IPS DF 6.9 (cell line): ENCODE measurements at regions not wholly inside any gene's neighbourhood (a gene's known extent, or its start where the extent isn't known, plus 50 kb on each side); places are given as distances from the start of the nearest gene placed in this dataset.
"Not testable (repeated sequence)": the region's sequence is repeated elsewhere in the genome, so short reads cannot be mapped to it uniquely, and the experiment has no call there.

ENCODE experiments used
- DNase-seq: peaks from one replicate; pipeline ENCODE4 v3.0.0-alpha.2; 2013; ENCODE audit warnings: low read depth, low spot score
- H3K27ac ChIP-seq: one replicate; pipeline ENCODE4 v1.5.1; 2013; ENCODE audit warnings: low read length, control low read depth
- H3K27me3 ChIP-seq: 2 replicates; pipeline ENCODE4 v1.6.1; 2013; ENCODE audit warnings: mild to moderate bottlenecking, low read length; ENCODE audit not compliant: control insufficient read depth, insufficient read depth
- H3K36me3 ChIP-seq: 2 replicates; pipeline ENCODE4 v1.6.1; 2013; ENCODE audit warnings: low read length; ENCODE audit not compliant: control insufficient read depth, insufficient read depth
- H3K4me1 ChIP-seq: 2 replicates; pipeline ENCODE4 v1.6.1; 2013; ENCODE audit warnings: low read length; ENCODE audit not compliant: control insufficient read depth, insufficient read depth
- H3K4me3 ChIP-seq: 2 replicates; pipeline ENCODE4 v1.5.1; 2013; ENCODE audit warnings: mild to moderate bottlenecking, low read length
- H3K9me3 ChIP-seq: 2 replicates; pipeline ENCODE4 v1.6.1; 2013; ENCODE audit warnings: low read length, inconsistent platforms; ENCODE audit not compliant: control insufficient read depth, insufficient read depth
- WGBS: extraction: QIAGEN DNeasy Blood & Tissue Kit; methylation state at CpG from one replicate; pipeline ENCODE4 v1.1.7; 2013; ENCODE audit warnings: mixed read lengths, missing lambda C conversion rate; ENCODE audit not compliant: insufficient read length, insufficient coverage; 5-methylcytosine and 5-hydroxymethylcytosine counted together

GRCh38 chr1:191026828-191027227 is 549.2 kb upstream of the BRINP3 start:
- H3K27me3 ChIP-seq = no peaks in the 10 kb centered on the region
- H3K9me3 ChIP-seq = no peaks in the 10 kb centered on the region
- H3K4me1 ChIP-seq = no peaks in the 10 kb centered on the region; the same call in 1 of the 2 replicates
- no peak for DNase-seq
- no peak overlapping the region for H3K4me3 ChIP-seq
- H3K36me3 ChIP-seq = no peaks in the 10 kb centered on the region
- WGBS = no CpG with 5 or more reads among the region's 5 CpGs
- no peak overlapping the region for H3K27ac ChIP-seq

DNA sequence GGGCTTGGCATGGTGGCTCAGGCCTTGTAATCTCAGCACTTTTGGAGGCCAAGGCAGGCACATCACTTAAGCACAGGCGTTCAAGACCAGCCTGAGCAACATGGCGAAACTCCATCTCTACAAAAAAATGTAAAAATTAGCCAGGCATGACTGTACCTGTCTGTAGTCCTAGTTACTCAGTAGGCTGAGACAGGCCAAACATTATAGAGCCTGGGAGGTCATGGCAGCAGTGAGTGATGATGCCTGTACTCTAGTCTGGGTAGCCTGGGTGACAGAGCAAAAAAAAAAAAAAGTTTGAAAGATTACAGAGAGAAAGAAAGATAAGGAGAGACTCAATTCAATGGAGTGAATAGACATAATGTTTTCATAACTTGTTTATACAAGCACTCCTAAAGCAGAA is 556.5 kb upstream of the BRINP3 start:
- Histone ChIP-seq H3K36me3 (no peaks in the 10 kb centered on the region), H3K4me1 (no peaks in the 10 kb centered on the region), H3K27me3 (no peaks in the 10 kb centered on the region), H3K27ac (no peak overlapping the region), H3K9me3 (no peaks in the 10 kb centered on the region), H3K4me3 (no peak overlapping the region)
- DNase-seq = no peak
- no CpG with 5 or more reads among the region's 2 CpGs for WGBS

DNA sequence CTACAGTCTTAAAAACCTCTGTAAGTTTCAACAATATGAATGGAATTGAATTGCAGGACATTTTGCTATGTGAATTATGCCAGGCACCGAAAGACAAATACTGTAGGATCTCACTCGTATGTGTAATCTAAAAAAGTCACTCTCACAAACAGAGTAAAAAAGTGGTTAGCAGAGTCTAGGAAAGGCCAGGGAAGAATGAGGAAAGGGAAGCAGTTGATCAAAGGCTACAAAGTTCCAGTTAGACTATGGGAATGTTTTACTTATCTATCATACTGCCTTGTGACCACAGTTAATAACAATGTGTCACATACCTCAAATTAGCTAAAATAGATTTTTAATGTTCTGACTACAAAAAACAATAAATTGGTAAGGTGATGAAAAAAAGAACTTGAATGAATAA is 565.4 kb upstream of the BRINP3 start:
- Histone ChIP-seq H3K27ac (no peak overlapping the region), H3K4me1 (no peaks in the 10 kb centered on the region), H3K4me3 (no peak overlapping the region), H3K27me3 (no peaks in the 10 kb centered on the region), H3K9me3 (no peaks in the 10 kb centered on the region), H3K36me3 (no peaks in the 10 kb centered on the region)
- DNase-seq = no peak
- WGBS = no CpG with 5 or more reads among the region's 2 CpGs

DNA sequence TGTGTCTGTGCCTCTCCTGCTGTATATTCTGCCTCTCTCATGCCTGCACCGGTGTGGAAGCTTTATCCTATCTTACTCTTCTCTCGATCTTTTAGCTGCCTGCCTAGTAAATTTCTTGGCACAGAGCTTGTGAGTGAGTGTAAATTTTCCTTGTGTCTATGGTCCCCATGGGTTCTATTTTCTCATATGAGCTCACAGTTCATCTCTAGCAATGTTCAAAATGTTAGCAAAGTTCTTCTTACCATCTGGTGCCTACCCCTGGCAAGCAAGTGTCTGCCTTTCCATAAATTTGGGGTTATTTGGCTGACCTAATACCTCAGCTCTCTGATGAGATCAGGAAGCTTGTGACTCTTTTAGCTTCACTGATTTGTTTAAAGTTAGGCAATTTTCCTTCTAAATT is 572.1 kb upstream of the BRINP3 start:
- Histone ChIP-seq H3K4me3 (no peak overlapping the region), H3K27me3 (no peaks in the 10 kb centered on the region), H3K4me1 (no peaks in the 10 kb centered on the region), H3K9me3 (no peaks in the 10 kb centered on the region), H3K36me3 (no peaks in the 10 kb centered on the region), H3K27ac (no peak overlapping the region)
- DNase-seq = no peak
- no CpG with 5 or more reads among the region's 2 CpGs for WGBS

DNA sequence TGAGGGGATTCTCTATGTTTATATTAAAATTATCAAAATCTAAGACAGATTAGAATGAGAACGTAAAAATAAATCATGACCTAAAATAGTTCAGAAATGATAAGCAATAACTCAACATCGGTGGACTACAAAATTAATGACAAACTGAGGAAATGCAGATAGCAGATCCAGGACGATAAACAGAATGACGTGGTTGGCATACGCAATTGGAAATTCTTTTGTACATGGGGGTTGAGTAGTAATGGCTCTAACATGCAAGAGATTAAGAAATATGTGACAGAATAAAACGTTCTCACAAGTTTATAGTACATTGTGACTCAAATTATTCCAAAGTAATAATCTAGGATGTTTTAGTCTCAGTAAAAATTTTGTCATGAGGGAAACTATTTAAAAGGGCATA is 575.2 kb upstream of the BRINP3 start:
- Histone ChIP-seq H3K4me1 (no peaks in the 10 kb centered on the region), H3K36me3 (no peaks in the 10 kb centered on the region), H3K27ac (no peak overlapping the region), H3K9me3 (no peaks in the 10 kb centered on the region), H3K4me3 (no peak overlapping the region), H3K27me3 (no peaks in the 10 kb centered on the region)
- DNase-seq = no peak
- whole genome bisulfite sequencing = no CpG with 5 or more reads among the region's 6 CpGs

GRCh38 chr1:191065346-191065745 is 587.7 kb upstream of the BRINP3 start:
- no CpG with 5 or more reads among the region's 3 CpGs for WGBS

DNA sequence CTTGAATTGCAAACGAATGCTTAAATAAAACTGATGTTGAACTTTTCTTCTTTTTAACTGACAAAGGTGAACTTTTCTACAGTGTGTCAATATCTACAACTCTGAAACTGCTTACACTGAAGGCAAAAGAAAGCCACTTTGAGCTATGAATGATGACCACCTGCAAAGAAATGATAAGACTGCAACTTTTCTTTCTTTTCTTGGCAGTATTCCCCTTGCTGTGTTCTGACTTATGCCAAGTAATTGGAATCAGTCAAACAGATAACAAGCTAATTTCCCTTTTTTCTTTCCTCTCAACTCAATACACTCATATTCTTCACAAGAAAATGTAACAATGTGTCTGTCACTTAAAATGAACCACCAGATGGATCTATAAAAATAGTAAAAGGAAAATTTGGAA is 588.1 kb upstream of the BRINP3 start:
- WGBS = no CpG with 5 or more reads among the region's 1 CpG
- Histone ChIP-seq H3K36me3 (no peaks in the 10 kb centered on the region), H3K27ac (no peak overlapping the region), H3K4me1 (no peaks in the 10 kb centered on the region), H3K9me3 (no peaks in the 10 kb centered on the region), H3K27me3 (no peaks in the 10 kb centered on the region), H3K4me3 (no peak overlapping the region)
- no peak for DNase-seq

More at GRCh38 chr1:191065346-191065745, 587.7 kb upstream of the BRINP3 start:
- Histone ChIP-seq H3K27ac (no peak overlapping the region), H3K36me3 (no peaks in the 10 kb centered on the region), H3K27me3 (no peaks in the 10 kb centered on the region), H3K4me3 (no peak overlapping the region), H3K4me1 (no peaks in the 10 kb centered on the region), H3K9me3 (no peaks in the 10 kb centered on the region)
- DNase-seq = no peak

DNA sequence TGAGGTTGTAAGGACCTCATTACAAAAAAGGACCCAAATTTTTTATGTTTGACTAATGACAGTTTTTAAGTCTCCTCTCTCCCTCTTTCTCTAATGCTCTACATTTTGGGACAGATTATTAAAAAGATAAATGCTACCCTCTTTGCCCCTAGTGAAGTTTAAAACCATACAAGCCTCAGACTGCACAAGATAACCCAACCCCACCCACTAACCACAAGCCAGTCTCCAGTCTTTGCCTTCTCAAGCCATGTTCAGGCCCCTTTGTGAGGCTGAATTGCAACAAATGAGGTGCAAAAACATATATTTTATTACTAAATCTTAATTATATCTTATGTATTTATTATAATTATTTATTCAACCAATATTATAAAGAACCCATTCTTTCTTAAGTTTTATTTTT is 597.2 kb upstream of the BRINP3 start:
- no peak overlapping the region for H3K27ac ChIP-seq
- H3K4me3 ChIP-seq = no peak overlapping the region
- H3K9me3 ChIP-seq = no peaks in the 10 kb centered on the region
- H3K4me1 ChIP-seq = no peaks in the 10 kb centered on the region
- no peaks in the 10 kb centered on the region for H3K27me3 ChIP-seq
- DNase-seq = no peak
- H3K36me3 ChIP-seq = no peaks in the 10 kb centered on the region

DNA sequence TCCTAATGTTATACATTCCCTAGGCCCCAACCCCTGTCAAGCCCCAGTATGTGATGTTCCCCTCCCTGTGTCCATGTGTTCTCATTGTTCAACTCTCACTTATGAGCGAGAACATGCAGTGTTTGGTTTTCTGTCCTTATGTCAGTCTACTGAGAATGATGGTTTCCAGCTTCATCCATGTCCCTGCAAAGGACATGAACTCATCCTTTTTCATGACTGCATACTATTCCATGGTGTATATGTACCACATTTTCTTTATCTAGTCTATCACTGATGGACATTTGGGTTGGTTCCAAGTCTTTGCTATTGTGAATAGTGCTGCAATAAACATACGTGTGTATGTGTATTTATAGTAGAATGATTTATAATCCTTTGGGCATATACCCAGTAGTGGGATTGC is 605.4 kb upstream of the BRINP3 start:
- H3K36me3 ChIP-seq, DNase-seq, H3K27me3 ChIP-seq, H3K4me1 ChIP-seq, H3K27ac ChIP-seq, H3K4me3 ChIP-seq, H3K9me3 ChIP-seq: not testable (repeated sequence)
- WGBS = no CpG with 5 or more reads among the region's 2 CpGs

DNA sequence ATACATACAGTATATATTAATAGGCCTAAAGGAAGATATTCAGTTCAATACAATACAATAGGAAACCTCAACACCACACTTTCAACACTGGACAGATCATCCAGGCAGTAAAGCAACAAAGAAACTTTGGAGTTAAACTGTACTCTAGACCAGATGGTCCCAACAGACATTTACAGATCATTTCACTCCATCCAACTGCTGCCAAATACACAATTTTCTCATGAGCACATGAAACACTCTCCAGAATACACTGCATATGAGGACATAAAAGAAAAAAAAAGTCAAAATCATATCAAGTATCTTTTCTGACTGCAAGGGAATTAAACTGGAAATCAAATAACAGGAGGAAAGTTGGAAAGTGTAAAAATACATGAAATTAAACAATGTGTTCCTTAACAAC is 607.5 kb upstream of the BRINP3 start:
- H3K27ac ChIP-seq = no peak overlapping the region
- no peaks in the 10 kb centered on the region for H3K4me1 ChIP-seq
- DNase-seq = no peak
- no peak overlapping the region for H3K4me3 ChIP-seq
- H3K9me3 ChIP-seq = no peaks in the 10 kb centered on the region
- H3K36me3 ChIP-seq = no peaks in the 10 kb centered on the region
- H3K27me3 ChIP-seq = no peaks in the 10 kb centered on the region

DNA sequence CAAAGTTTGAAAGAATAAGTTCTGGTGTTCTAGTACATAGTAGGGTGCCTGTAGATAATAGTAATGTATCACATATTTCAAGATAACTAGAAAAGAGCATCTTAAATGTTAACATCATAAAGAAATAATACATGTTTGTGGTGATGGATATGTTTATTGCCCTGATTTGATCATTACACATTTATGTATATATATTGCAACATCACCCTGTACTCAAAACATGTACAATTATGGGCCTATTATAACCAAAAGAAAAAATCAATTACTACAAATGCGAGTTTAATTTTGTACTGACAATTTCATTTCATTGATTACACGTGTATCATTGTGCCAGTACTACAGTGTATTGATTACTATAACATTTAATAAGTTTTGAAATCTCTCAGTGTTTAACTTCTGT is 609.2 kb upstream of the BRINP3 start:
- Histone ChIP-seq H3K4me1 (no peaks in the 10 kb centered on the region), H3K9me3 (no peaks in the 10 kb centered on the region), H3K4me3 (no peak overlapping the region), H3K27me3 (no peaks in the 10 kb centered on the region), H3K27ac (no peak overlapping the region), H3K36me3 (no peaks in the 10 kb centered on the region)
- DNase-seq = no peak
- WGBS = no CpG with 5 or more reads among the region's 2 CpGs
